HEK293T (cell line): ENCODE measurements at regions not wholly inside any gene's neighbourhood (a gene's known extent, or its start where the extent isn't known, plus 50 kb on each side); places are given as distances from the start of the nearest gene placed in this dataset.

ENCODE experiments used
- BHLHE40 ChIP-seq: fragments of 450-650 bp; IDR thresholded peaks from 2 replicates; pipeline ENCODE4 v1.6.1; 2016; ENCODE audit warnings: mild to moderate bottlenecking, moderate library complexity, borderline replicate concordance
- CTBP1 ChIP-seq: fragments of 450-650 bp; IDR thresholded peaks from 2 replicates; pipeline ENCODE4 v1.6.1; 2016; ENCODE audit warnings: borderline replicate concordance
- ELF4 ChIP-seq: fragments of 450-650 bp; IDR thresholded peaks from 2 replicates; pipeline ENCODE4 v1.6.1; 2017; ENCODE audit warnings: antibody characterized with exemption
- FOXA1 ChIP-seq: fragments of 450-650 bp; IDR thresholded peaks from 2 replicates; pipeline ENCODE4 v1.6.1; 2016; ENCODE audit warnings: mild to moderate bottlenecking
- FOXK2 ChIP-seq: fragments of 450-650 bp; IDR thresholded peaks from 2 replicates; pipeline ENCODE4 v1.6.1; 2016; ENCODE audit warnings: mild to moderate bottlenecking
- FOXM1 ChIP-seq: fragments of 450-650 bp; IDR thresholded peaks from 2 replicates; pipeline ENCODE4 v1.6.1; 2017; ENCODE audit warnings: mild to moderate bottlenecking, borderline replicate concordance
- HDGF ChIP-seq: fragments of 450-650 bp; IDR thresholded peaks from 2 replicates; pipeline ENCODE4 v1.6.1; 2017; ENCODE audit warnings: antibody characterized with exemption, borderline replicate concordance
- NFRKB ChIP-seq: fragments of 450-650 bp; IDR thresholded peaks from 2 replicates; pipeline ENCODE4 v1.6.1; 2016; ENCODE audit warnings: mild to moderate bottlenecking, moderate library complexity
- PKNOX1 ChIP-seq: fragments of 450-650 bp; IDR thresholded peaks from 2 replicates; pipeline ENCODE4 v1.6.1; 2016
- SP1 ChIP-seq: fragments of 450-650 bp; IDR thresholded peaks from 2 replicates; pipeline ENCODE4 v1.6.1; 2017
- SUZ12 ChIP-seq: fragments of 450-650 bp; IDR thresholded peaks from 2 replicates; pipeline ENCODE4 v1.6.1; 2016; ENCODE audit warnings: mild to moderate bottlenecking
- TARDBP ChIP-seq: fragments of 450-650 bp; IDR thresholded peaks from 2 replicates; pipeline ENCODE4 v1.6.1; 2016
- ZNF384 ChIP-seq: fragments of 450-650 bp; IDR thresholded peaks from 2 replicates; pipeline ENCODE4 v1.6.1; 2016

- TF ChIP-seq FOXK2 (no peak), HDGF (no peak), SUZ12 (no peak), NFRKB (no peak), ELF4 (no peak), FOXM1 (no peak), TARDBP (no peak), BHLHE40 (no peak), PKNOX1 (peak; percentile 44; the same call in 1 of the 2 replicates), ZNF384 (no peak), SP1 (no peak), FOXA1 (no peak), CTBP1 (no peak)
These were observed 395.6 kb upstream of the ROBO2 start for GRCh38 chr3:76644305-76644675.
